GM18870 (cell line): ENCODE measurements at regions not wholly inside any gene's neighbourhood (a gene's known extent, or its start where the extent isn't known, plus 50 kb on each side); places are given as distances from the start of the nearest gene placed in this dataset.

Experiments
- ATAC-seq: cut with Tn5 transposase; IDR thresholded peaks from one replicate; pipeline ENCODE4 v1.9.1; 2021; ENCODE audit warnings: moderate library complexity; ENCODE audit not compliant: unreplicated experiment

DNA sequence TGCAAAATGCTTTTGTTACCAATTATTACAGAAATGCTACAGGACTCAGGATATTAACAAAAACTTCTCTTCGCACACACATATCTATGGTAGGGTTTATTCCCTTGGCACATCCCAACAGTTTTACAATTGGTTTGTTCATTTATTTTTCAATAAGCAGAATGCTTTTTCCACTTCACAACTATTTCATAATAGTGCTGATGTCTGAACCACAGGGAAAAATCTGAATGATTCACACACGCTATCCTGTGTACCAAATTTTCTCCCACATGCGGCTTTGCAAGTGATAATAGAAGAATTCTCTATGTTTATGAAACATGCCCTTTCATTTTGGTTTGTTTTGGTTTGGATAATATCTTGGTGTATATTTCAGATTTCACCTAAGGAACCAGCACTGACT lies 725.7 kb upstream of the TENM3 start:
- no peak for ATAC-seq

- no peak for ATAC-seq
Observed at GRCh38 chr4:181520790-181521189, 722.4 kb upstream of the TENM3 start.

GRCh38 chr4:181523973-181524372 lies 719.2 kb upstream of the TENM3 start:
- ATAC-seq: no peak

DNA sequence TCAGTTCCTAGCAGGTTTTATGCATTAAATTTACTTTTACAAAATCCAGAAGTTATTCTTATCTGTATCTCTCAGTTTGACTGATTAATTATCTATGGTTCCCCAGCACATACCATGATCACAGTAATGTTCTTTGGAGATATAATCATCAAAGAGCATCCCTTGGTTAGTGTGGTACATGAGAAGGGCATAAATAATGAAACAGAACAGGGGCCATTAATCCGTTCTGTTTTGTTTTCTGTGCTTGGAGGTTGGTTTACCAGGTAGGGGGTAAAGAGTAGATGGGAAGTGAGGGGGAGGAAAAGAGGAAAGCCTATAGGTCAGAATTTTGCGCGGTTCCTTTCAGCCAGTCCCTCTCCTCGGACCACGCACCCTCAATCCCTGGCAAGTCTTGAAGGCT lies 718.7 kb upstream of the TENM3 start:
- ATAC-seq: no peak

DNA sequence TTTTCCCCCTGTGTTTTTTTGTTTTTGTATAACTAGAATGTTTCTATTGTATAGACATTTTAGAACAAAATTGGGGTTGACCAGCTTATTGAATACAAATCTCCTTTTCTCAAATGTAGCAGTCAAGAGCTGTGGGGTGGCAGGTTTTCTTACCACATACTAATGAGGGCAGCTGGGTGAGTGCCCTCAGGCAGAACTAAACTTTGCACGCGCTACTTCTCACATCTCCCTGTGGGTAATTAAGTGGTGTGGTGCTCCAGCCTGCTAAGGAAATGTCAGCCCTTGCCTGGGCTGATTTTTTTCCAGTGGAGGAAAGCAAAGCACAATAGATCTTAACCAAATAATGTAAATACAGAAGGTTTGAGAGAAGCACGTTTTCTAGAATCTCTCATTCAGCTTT lies 717.6 kb upstream of the TENM3 start:
- ATAC-seq: no peak

DNA sequence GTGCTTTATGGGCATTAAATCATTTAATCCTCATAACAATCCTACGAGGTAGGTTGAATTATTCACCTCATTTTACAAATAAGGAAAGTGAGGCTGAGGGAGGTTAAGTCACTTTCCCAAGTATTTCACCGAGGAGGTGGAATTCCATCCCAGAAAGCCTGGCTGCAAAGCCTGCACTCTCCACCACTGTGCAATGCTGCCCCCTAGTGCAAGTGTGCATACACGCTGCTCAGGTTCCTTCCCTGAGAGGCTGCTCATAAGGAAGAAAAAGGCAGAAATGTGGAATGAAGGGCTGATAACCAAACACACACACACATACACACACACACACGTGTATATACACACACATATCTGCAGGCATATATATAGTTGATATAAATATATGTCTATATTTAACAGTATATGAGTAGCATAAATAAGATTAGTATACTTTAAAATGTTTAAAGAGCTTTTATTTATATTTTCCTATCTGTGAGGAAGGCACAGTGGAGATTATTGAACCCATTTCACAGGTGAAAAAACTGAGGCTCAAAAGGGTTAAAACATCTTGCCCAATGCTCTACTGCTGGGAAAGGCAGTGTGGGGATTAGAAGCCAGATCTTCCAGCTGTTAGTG lies 714.5 kb upstream of the TENM3 start:
- ATAC-seq: peak; percentile 74

GRCh38 chr4:181529537-181529936 lies 713.7 kb upstream of the TENM3 start:
- ATAC-seq: no peak

DNA sequence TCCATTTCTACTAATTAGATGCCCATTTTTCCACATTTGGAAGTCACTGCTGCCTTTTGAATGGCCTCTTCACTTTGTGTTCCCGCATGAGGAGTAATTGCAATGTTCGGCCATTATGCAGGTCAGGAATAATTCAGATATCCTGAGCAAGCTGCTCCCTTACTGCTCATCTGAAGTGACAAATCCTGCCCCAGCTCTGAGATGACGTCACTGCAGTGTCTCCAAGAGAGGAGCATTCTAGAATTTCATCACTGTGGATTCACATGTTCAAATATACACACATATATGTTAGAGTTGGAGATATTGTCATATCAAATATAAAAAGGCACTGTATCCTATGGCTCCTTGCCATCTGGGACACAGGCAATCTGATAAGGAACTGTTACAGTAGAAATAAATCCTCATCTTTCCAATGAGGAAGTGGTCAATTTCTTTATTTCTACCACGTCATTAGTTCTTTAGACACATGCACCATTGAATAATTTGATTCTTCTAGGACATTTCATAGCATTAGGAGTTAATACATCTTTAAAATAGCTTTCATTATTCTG lies 706.9 kb upstream of the TENM3 start:
- no peak for ATAC-seq

- ATAC-seq: no peak
Observed at GRCh38 chr4:181536811-181537434, 706.3 kb upstream of the TENM3 start.

- ATAC-seq: no peak
Observed at GRCh38 chr4:181538431-181538830, 704.8 kb upstream of the TENM3 start.

- no peak for ATAC-seq
Observed at GRCh38 chr4:181541396-181541795, 701.8 kb upstream of the TENM3 start.

- no peak for ATAC-seq
Observed at GRCh38 chr4:181548873-181549575, 694.2 kb upstream of the TENM3 start.

GRCh38 chr4:181549576-181550188 lies 693.5 kb upstream of the TENM3 start:
- no peak for ATAC-seq

DNA sequence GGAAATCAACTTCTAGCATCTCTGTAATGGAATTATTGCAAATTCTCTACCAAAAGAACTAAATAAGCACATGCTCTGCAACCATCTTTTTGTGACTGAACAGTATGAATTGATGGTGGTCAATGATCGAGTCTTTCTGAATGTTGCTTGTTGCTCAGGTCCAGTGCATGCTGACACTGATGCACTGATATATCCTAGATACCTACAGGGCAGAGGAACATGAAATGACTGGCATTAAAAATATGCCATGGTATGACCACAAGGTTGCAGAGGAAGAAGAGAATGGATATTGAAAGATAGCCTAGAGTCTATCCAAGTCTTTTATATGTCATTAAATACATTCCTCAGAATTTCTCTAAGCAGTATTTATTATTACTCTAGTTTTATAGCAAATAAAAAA lies 692.8 kb upstream of the TENM3 start:
- ATAC-seq: no peak

GRCh38 chr4:181559637-181560036 lies 683.6 kb upstream of the TENM3 start:
- no peak for ATAC-seq

- ATAC-seq: no peak
Observed at GRCh38 chr4:181562399-181562798, 680.8 kb upstream of the TENM3 start.

GRCh38 chr4:181564625-181565024 lies 678.6 kb upstream of the TENM3 start:
- ATAC-seq: no peak

DNA sequence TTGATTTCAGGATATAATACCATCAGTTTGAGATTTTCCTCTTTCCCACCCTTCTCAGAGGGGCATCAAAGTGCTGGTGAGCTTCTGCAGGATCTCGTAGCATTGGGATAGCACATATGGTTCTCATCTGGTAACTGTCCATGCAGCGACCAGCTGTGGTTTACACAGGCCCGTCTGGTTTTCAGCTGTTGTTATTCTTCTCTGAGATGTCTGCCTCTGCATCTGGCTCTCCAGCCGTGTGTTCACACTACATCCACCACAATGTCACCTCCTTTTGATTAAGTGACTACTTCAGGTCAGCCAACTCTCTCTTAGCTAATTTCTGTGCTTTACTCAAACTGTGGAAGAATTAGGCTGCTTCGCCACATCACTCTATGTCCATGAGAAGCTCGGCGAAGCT lies 676.7 kb upstream of the TENM3 start:
- no peak for ATAC-seq

- ATAC-seq: peak; percentile 70
Observed at GRCh38 chr4:181569553-181569952, 673.6 kb upstream of the TENM3 start.

DNA sequence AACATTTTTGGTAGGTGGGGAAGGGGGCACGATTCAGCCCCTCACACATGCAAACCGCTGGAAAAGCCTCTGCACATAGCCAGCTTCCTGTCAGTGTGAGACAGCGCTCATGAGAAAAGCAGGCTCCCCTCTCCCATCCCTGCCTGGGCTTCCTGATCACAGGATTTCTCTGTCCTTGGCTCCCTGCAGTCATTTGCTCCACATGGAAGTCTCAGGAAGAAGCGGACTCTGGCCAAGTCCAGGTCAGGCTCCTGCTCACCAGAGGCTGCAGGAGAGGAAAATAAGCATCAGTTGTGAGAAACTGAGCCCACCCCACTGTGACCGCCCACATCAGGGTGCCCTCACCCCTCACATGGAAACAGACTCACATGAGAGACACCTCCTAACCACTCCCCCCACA lies 664.3 kb upstream of the TENM3 start:
- ATAC-seq: no peak

- no peak for ATAC-seq
Observed at GRCh38 chr4:181579486-181579885, 663.7 kb upstream of the TENM3 start.

DNA sequence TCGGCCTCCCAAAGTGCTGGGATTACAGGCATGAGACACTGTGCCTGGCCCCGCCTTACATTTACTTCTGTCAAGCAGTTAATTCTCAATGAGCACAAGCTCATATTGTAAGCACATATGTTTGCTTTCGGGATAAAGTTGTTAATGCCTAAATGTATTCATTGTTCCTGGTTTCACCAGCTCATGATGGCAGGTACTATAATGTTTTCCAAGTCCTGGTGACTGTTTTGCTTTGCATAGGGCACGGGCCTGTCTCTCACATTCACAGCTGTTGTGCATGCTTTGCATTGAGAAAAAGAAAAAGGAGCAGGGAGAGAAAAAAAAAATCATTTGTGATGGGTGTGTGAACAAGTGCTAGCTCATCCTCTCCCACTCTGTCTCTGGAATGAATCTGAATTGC lies 661.2 kb upstream of the TENM3 start:
- ATAC-seq: no peak
